Vagina (tissue), 2 donors: ENCODE measurements at regions not wholly inside any gene's neighbourhood (a gene's known extent, or its start where the extent isn't known, plus 50 kb on each side); places are given as distances from the start of the nearest gene placed in this dataset.

Experiments used
- CTCF ChIP-seq, 3 experiments: fragments of 450-650 bp in 2 of 3; fragments of 200-600 bp in 1 of 3; sonication (generic) in 1 of 3; IDR thresholded peaks; one replicate each; pipeline ENCODE4 v1.5.1; 2017 to 2019; ENCODE audit warnings: antibody characterized with exemption in 3 of 3, mild to moderate bottlenecking in 2 of 3, moderate library complexity in 2 of 3
- POLR2A ChIP-seq, 2 donors: fragments of 450-650 bp; IDR thresholded peaks; one replicate each; pipeline ENCODE4 v1.6.1; 2017; ENCODE audit warnings: antibody characterized with exemption in 2 of 2, mild to moderate bottlenecking in 2 of 2, moderate library complexity in 2 of 2

DNA sequence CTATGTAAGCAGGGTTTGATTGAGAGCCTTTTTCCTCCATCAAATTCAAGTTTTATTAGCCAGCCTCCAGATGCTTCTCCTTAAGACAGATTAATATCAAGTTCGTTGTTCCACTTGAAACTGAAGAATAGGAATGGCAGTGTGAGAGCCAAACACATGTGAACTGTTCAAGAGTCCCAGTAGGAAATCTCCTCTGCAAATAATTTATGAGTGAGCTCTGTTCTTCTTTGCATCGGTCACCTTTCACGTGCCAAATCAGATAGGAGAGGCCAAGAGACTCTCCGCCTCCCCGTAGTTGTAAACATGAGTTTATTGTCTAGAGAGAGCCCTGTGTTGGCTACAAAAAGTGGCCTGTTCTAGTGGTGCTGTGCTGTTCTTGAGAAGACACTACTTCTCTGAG, 372.1 kb upstream of the NR2F2 start:
- TF ChIP-seq CTCF (IDR thresholded peaks at IDR 0.05) (no peak), POLR2A (IDR thresholded peaks at IDR 0.05) (no peak)
